ELF-1 (cell line): ENCODE measurements at regions not wholly inside any gene's neighbourhood (a gene's known extent, or its start where the extent isn't known, plus 50 kb on each side); places are given as distances from the start of the nearest gene placed in this dataset.
"Not testable (repeated sequence)": the region's sequence is repeated elsewhere in the genome, so short reads cannot be mapped to it uniquely, and the experiment has no call there.

ENCODE experiments used
- DNase-seq: peaks from one replicate; pipeline ENCODE4 v3.0.0-alpha.2; 2016; ENCODE audit warnings: low read depth, low spot score

GRCh38 chr3:69490235-69490634, 104.3 kb upstream of the FRMD4B start:
- DNase-seq: no peak

DNA sequence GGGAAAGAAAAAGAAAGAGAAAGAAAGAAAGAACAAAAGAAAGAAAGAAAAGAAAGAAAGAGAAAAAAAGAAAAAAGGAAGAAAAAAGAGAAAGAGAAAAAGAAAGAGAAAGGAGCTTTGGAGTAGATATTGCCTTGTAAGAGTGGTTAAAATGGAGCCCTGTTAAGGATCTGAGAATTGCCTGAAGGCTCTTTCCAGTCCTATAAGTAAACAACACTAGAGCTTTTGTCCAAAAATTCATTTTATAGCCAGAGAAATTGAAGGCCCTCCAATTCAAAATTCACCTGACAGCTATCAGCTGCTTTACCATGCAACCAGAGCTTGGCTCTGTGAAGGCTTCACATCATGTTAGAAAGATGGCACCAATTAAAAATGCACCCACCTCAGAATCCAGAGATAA, 102.1 kb upstream of the FRMD4B start:
- DNase-seq: no peak

GRCh38 chr3:69485489-69485888, 99.6 kb upstream of the FRMD4B start:
- no peak for DNase-seq

- DNase-seq: no peak
Observed at GRCh38 chr3:69484507-69485393, 98.9 kb upstream of the FRMD4B start.

DNA sequence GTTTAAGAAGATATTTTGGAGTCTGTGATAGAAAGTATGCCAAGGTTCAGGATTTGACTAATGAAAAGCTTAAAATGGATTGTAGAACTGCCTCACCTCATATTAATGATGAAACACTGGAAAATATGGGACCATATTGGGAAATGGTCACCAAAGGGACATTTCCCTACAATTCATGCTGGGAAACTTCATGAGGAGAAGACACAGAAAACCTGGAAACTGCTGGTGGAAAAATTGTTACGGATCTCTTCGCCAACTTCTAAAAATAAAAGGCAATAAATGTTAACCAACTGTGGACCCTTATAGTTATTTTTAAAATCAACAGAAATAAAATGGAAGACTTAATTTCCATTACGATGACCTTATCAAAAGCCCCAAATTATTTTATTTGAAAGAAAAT, 97.6 kb upstream of the FRMD4B start:
- no peak for DNase-seq

DNA sequence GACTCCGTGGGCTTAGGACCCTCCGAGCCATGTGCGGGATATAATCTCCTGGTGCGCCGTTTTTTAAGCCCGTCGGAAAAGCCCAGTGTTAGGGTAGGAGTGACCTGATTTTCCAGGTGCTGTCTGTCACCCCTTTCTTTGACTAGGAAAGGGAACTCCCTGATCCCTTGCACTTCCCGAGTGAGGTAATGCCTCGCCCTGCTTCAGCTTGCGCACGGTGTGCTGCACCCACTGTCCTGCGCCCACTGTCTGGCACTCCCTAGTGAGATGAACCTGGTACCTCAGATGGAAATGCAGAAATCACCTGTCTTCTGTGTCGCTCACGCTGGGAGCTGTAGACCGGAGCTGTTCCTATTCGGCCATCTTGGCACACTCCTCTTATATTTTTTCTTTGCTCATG, 95.1 kb upstream of the FRMD4B start:
- DNase-seq: not testable (repeated sequence)

DNA sequence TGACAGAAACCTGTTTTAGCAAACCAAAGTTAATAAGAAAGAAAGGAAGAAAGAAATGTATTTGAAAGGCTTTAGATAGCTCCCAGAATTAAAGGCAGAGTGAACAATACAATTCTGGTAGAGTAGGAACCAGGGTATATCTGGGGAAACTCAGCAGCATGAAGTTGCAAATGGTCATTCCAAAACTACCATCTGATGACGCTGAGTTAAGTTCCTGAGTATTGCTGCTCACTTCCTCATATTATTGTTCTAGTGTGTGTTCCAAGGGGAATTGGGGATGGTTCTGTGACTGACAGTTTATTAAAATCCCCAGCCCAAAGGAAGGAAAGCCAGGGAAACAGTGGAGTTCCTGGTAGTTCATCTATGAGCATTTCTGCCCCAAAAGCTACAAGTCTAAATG, 88.3 kb upstream of the FRMD4B start:
- no peak for DNase-seq

GRCh38 chr3:69472093-69472492, 86.2 kb upstream of the FRMD4B start:
- DNase-seq: no peak

- DNase-seq: no peak
Observed at GRCh38 chr3:69463531-69463930, 77.6 kb upstream of the FRMD4B start.

- DNase-seq: no peak
Observed at GRCh38 chr3:69462826-69463100, 76.9 kb upstream of the FRMD4B start.

DNA sequence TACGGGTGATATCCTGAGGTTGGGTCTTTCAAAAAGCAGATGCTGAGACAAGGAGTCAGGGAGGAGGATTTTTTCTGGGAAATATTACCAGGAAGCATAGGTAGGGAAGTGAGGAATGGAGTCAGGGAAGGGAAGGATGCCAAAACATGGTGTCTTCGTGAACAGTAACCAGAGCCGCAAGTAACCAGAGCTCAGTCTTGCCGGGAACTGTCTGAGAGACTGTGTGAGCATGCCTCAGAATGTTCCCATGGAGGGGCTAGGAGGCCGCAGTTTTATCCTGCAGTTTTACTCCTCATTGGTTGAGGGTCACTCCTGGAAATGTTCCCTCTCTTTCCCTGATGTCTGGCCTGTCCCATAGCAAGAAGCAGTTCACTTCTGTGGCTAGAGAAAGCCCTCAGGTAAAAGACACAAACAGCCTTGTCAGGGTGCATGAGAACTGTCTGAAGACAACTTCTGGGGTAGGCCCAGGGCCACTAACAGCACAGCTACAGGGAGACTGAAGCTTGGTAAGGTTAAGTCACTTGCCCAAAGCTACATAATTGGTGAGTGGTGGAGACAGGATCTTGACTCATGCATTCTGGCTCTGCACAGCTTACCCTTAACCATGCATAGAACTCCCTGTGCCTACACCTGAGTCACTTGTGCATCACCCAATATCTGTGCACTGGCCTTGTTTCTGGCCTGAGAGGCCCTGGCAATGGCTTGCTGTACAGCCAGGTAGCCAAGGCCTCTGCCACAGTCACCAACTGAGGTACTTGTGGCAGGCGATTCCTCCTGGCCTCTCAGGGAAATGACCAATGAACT, 76.3 kb upstream of the FRMD4B start:
- no peak for DNase-seq

- no peak for DNase-seq
Observed at GRCh38 chr3:69460034-69460433, 74.1 kb upstream of the FRMD4B start.

- no peak for DNase-seq
Observed at GRCh38 chr3:69458803-69459365, 73.0 kb upstream of the FRMD4B start.

GRCh38 chr3:69456631-69457030, 70.7 kb upstream of the FRMD4B start:
- DNase-seq: no peak

DNA sequence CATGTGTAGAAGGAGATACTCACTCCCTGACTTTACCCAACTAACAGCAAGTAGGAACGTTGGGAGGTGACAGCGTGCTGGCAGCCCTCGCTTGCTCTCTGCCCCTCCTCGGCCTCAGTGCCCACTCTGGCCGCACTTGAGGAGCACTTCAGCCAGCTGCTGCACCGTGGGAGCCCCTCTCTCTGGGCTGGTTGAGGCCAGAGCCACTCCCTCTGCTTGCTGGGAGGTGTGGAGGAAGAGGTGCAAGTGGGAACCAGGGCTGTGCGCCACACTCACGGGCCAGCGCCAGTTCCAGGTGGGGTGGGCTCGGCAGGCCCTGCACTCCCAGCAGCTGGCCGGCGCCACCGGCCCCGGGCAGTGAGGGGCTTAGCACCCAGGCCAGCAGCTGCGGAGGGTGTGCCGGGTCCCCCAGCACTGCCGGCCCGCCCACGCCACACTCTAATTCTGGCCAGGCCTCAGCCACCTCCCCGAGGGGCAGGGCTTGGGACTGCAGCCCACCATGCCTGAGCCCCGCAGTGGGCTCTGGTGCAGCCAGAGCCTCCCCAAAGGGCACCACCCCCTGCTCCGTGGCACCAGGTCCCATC, 68.4 kb upstream of the FRMD4B start:
- DNase-seq: no peak

DNA sequence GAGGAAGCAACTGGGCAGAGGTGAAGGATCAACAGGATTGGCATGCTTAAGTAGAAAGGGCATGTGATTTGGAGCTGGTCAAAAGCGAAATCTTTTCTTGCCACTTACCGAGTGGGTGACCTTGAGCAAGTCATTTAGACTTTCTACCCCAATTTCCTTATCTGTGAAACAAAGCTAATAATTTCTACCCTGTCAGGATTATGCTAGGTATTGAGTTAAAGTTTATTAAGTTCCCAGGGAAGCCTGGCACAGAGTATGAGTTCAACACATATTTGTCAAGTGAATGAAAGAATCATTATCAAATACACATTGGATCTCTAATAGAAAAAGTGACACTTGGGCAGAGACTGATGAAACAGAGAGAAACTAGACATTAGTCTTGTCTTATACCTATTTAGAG, 66.4 kb upstream of the FRMD4B start:
- no peak for DNase-seq

GRCh38 chr3:69451594-69451993, 65.7 kb upstream of the FRMD4B start:
- no peak for DNase-seq

GRCh38 chr3:69448877-69449276, 63.0 kb upstream of the FRMD4B start:
- DNase-seq: no peak

- no peak for DNase-seq
Observed at GRCh38 chr3:69446402-69447072, 60.6 kb upstream of the FRMD4B start.

- DNase-seq: no peak
Observed at GRCh38 chr3:69445498-69445897, 59.6 kb upstream of the FRMD4B start.

GRCh38 chr3:69445024-69445423, 59.1 kb upstream of the FRMD4B start:
- no peak for DNase-seq

- DNase-seq: no peak
Observed at GRCh38 chr3:69443457-69443920, 57.6 kb upstream of the FRMD4B start.
